ENCODE measurements at regions not wholly inside any gene's neighbourhood (a gene's known extent, or its start where the extent isn't known, plus 50 kb on each side); places are given as distances from the start of the nearest gene placed in this dataset.

DNA sequence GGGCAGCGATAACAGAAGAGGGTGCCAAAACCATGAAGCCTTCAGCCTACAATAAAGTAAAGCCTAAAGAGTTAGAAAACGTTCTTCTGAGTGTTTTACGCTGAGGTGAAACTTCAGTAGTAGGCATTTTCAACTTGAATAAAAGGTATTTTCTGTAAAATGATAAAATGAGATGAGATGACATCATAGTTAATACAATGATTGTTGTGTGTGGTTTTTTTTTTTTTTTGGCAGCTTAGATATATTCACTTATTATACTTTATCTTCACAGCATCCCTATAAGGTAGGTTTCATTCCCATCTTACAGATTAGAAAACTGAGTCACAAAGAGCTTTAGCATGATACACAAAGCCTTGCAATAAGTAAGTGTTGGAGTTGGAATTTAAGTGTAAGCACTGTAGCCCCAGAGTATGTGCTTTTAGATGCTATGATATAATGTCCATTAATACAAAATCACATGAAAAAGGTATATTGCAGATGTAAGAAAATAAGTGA is 291.9 kb upstream of the GRM7 start:
- TF ChIP-seq, protein P1, sequence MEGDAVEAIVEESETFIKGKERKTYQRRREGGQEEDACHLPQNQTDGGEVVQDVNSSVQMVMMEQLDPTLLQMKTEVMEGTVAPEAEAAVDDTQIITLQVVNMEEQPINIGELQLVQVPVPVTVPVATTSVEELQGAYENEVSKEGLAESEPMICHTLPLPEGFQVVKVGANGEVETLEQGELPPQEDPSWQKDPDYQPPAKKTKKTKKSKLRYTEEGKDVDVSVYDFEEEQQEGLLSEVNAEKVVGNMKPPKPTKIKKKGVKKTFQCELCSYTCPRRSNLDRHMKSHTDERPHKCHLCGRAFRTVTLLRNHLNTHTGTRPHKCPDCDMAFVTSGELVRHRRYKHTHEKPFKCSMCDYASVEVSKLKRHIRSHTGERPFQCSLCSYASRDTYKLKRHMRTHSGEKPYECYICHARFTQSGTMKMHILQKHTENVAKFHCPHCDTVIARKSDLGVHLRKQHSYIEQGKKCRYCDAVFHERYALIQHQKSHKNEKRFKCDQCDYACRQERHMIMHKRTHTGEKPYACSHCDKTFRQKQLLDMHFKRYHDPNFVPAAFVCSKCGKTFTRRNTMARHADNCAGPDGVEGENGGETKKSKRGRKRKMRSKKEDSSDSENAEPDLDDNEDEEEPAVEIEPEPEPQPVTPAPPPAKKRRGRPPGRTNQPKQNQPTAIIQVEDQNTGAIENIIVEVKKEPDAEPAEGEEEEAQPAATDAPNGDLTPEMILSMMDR (IDR thresholded peaks at IDR 0.05; ENCODE audit: unreplicated experiment): no peak
- no peak for DNase-seq (ENCODE audit: low spot score)
- H3K4me3 Mint-ChIP-seq (ENCODE audit: unreplicated experiment): no peak overlapping the region
- no peak overlapping the region for H3K27ac Mint-ChIP-seq (ENCODE audit: unreplicated experiment)
- H3K4me1 Mint-ChIP-seq (ENCODE audit: unreplicated experiment): no peaks in the 10 kb centered on the region
- no peaks in the 10 kb centered on the region for H3K36me3 Mint-ChIP-seq (ENCODE audit: low read depth, unreplicated experiment)
- H3K27me3 Mint-ChIP-seq (ENCODE audit: unreplicated experiment): no peaks in the 10 kb centered on the region
- H3K9me3 Mint-ChIP-seq (ENCODE audit: unreplicated experiment): peaks cover 4% of the 10 kb centered on the region

DNA sequence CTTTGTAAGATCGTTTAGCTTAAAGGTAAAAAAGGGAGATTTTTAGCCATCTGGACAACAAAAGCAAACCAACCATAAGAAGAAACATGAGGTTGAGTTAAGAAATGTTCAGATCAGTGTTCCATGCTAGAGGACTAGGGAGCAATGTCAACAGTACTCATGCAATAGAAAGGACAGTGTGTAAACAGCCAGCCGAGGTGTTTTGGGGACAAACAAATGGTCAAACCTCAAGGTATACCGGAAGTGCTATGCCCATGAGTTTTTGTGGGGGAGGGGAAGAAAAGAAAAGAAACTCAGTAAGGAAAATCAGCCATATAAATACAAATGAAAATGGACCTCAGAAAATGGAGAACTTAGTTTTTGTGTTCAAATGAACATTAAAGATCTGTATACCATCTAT is 289.5 kb upstream of the GRM7 start:
- Mint-ChIP-seq H3K27ac (ENCODE audit: unreplicated experiment) (no peak overlapping the region), H3K27me3 (ENCODE audit: unreplicated experiment) (no peaks in the 10 kb centered on the region), H3K4me3 (ENCODE audit: unreplicated experiment) (no peak overlapping the region), H3K36me3 (ENCODE audit: low read depth, unreplicated experiment) (no peaks in the 10 kb centered on the region), H3K4me1 (ENCODE audit: unreplicated experiment) (no peaks in the 10 kb centered on the region), H3K9me3 (ENCODE audit: unreplicated experiment) (no peaks in the 10 kb centered on the region)
- no peak for DNase-seq (ENCODE audit: low spot score)
- TF ChIP-seq, protein P1 (IDR thresholded peaks at IDR 0.05; ENCODE audit: unreplicated experiment): no peak

DNA sequence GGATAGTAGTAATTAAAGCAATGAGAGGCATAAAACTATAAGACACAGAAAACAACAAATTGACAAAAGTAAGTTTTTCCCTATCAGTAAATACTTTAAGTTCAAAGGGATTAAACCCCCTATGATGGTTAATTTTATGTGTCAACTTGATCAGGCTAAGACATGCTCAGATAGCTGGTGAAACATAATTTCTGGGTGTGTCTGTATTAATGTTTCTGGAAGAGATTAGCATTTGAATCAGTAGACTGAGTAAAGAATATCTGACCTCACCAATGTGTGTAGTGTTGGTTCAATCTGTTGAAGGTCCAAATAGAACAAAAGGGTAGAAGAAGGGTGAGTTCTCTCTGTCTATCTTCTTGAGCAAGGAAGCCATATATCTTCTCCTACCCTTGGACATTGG is 283.3 kb upstream of the GRM7 start:
- Mint-ChIP-seq H3K27ac (ENCODE audit: unreplicated experiment) (no peak overlapping the region), H3K4me3 (ENCODE audit: unreplicated experiment) (no peak overlapping the region), H3K36me3 (ENCODE audit: low read depth, unreplicated experiment) (no peaks in the 10 kb centered on the region), H3K9me3 (ENCODE audit: unreplicated experiment) (no peaks in the 10 kb centered on the region), H3K4me1 (ENCODE audit: unreplicated experiment) (no peaks in the 10 kb centered on the region), H3K27me3 (ENCODE audit: unreplicated experiment) (no peaks in the 10 kb centered on the region)
- TF ChIP-seq, protein P1 (IDR thresholded peaks at IDR 0.05; ENCODE audit: unreplicated experiment): no peak
- DNase-seq (ENCODE audit: low spot score): no peak

DNA sequence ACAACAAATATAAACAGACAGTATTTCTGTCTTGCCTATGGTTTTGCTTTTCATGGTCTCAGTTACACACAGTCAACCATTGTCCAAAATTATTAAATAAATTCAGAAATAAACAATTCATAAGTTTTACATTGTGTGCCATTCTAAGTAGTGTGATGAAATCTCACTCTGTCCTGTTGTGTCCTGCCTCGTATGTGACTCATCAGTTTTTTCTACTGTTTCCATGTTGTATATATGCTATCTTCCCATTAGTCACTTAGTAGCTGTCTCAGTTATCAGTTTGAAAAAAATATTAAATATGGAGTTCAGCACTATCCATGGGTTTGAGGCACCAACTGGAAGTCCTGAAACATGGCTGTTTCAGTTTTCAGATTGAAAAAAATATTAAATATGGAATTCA is 282.4 kb upstream of the GRM7 start:
- H3K36me3 Mint-ChIP-seq (ENCODE audit: low read depth, unreplicated experiment): no peaks in the 10 kb centered on the region
- H3K4me3 Mint-ChIP-seq (ENCODE audit: unreplicated experiment): no peak overlapping the region
- no peak overlapping the region for H3K27ac Mint-ChIP-seq (ENCODE audit: unreplicated experiment)
- H3K9me3 Mint-ChIP-seq (ENCODE audit: unreplicated experiment): no peaks in the 10 kb centered on the region
- TF ChIP-seq, protein P1 (IDR thresholded peaks at IDR 0.05; ENCODE audit: unreplicated experiment): no peak
- no peak for DNase-seq (ENCODE audit: low spot score)
- no peaks in the 10 kb centered on the region for H3K27me3 Mint-ChIP-seq (ENCODE audit: unreplicated experiment)
- no peaks in the 10 kb centered on the region for H3K4me1 Mint-ChIP-seq (ENCODE audit: unreplicated experiment)

DNA sequence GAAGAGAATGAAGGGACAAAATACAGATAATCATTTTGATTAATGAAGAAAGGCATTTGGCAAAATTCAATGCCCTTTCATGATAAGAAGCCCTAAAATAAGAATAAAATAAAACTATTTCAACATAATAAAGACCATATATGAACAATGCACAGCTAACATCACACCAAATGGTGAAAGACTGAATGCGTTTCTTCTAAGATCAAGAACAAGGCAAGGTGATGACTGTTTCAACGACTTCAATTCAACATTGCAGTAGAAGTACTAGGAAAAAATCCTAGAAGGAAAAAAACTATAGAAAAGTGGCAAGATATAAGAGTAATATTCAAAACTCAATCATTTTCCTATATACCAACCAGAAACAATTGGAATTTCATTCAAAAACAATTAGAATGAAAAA is 280.1 kb upstream of the GRM7 start:
- no peaks in the 10 kb centered on the region for H3K27me3 Mint-ChIP-seq (ENCODE audit: unreplicated experiment)
- no peak overlapping the region for H3K4me3 Mint-ChIP-seq (ENCODE audit: unreplicated experiment)
- no peaks in the 10 kb centered on the region for H3K4me1 Mint-ChIP-seq (ENCODE audit: unreplicated experiment)
- H3K9me3 Mint-ChIP-seq (ENCODE audit: unreplicated experiment): no peaks in the 10 kb centered on the region
- TF ChIP-seq, protein P1 (IDR thresholded peaks at IDR 0.05; ENCODE audit: unreplicated experiment): no peak
- H3K36me3 Mint-ChIP-seq (ENCODE audit: low read depth, unreplicated experiment): no peaks in the 10 kb centered on the region
- DNase-seq (ENCODE audit: low spot score): no peak
- no peak overlapping the region for H3K27ac Mint-ChIP-seq (ENCODE audit: unreplicated experiment)
